Fibroblast of the aortic adventitia (primary cell): ENCODE measurements at regions not wholly inside any gene's neighbourhood (a gene's known extent, or its start where the extent isn't known, plus 50 kb on each side); places are given as distances from the start of the nearest gene placed in this dataset.

Source experiments
- DNase-seq: peaks from one replicate; pipeline ENCODE4 v3.0.0-alpha.2; 2010; ENCODE audit warnings: low read depth
- H3K4me3 ChIP-seq: 2 replicates; pipeline ENCODE4 v1.5.1; 2011; ENCODE audit warnings: low read depth, mild to moderate bottlenecking, control low read depth, low read length, moderate library complexity
- TF ChIP-seq, protein P1 (sequence below): IDR thresholded peaks from 2 replicates; pipeline ENCODE4 v1.5.1; 2011; ENCODE audit warnings: mild to moderate bottlenecking, low read length, control low read depth, inconsistent platforms; ENCODE audit not compliant: insufficient read depth

GRCh38 chr14:76962303-76962660, 66.2 kb downstream of the IRF2BPL start:
- no peak for DNase-seq
- peak overlapping the region; percentile 52 for H3K4me3 ChIP-seq
- TF ChIP-seq, protein P1, sequence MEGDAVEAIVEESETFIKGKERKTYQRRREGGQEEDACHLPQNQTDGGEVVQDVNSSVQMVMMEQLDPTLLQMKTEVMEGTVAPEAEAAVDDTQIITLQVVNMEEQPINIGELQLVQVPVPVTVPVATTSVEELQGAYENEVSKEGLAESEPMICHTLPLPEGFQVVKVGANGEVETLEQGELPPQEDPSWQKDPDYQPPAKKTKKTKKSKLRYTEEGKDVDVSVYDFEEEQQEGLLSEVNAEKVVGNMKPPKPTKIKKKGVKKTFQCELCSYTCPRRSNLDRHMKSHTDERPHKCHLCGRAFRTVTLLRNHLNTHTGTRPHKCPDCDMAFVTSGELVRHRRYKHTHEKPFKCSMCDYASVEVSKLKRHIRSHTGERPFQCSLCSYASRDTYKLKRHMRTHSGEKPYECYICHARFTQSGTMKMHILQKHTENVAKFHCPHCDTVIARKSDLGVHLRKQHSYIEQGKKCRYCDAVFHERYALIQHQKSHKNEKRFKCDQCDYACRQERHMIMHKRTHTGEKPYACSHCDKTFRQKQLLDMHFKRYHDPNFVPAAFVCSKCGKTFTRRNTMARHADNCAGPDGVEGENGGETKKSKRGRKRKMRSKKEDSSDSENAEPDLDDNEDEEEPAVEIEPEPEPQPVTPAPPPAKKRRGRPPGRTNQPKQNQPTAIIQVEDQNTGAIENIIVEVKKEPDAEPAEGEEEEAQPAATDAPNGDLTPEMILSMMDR: no peak

DNA sequence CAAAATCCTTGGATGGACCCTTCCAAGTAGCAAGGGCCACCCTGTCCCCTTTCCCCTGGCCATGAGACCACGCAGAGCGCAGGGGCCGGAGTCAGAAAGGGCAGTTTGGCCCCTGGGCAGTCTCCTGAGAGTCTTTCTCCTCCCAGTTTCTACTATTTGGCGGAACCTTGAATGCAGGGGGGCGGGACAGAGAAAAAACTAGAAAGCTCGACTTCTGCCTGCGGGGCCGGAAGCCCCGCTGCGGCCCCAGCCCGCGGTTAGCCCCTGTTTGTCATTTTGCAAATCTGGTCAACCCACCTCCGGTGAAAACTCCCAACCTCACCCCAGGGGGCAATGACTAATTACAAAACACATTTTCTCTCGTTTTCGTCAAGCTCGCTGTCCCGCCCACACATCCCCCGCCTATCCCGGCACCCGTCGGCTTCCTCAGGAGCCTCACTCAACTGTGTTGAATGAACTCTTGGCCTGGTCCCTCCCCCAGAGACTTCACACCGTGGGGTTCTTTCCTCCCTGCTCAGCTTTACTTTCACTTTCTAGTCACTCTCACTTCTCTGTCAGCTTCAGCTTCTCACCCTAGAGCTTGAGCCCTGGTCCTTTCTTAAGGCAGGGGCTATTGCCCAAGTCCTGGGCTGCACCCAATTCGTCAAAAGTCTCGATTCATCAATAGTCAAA, 66.7 kb downstream of the IRF2BPL start:
- H3K4me3 ChIP-seq: peak overlapping the region; percentile 52
- TF ChIP-seq, protein P1: no peak
- peak; percentile 90 for DNase-seq

GRCh38 chr14:76958980-76959710, 69.4 kb downstream of the IRF2BPL start:
- TF ChIP-seq, protein P1: no peak
- peak; percentile 25 for DNase-seq
- H3K4me3 ChIP-seq: no peak overlapping the region

DNA sequence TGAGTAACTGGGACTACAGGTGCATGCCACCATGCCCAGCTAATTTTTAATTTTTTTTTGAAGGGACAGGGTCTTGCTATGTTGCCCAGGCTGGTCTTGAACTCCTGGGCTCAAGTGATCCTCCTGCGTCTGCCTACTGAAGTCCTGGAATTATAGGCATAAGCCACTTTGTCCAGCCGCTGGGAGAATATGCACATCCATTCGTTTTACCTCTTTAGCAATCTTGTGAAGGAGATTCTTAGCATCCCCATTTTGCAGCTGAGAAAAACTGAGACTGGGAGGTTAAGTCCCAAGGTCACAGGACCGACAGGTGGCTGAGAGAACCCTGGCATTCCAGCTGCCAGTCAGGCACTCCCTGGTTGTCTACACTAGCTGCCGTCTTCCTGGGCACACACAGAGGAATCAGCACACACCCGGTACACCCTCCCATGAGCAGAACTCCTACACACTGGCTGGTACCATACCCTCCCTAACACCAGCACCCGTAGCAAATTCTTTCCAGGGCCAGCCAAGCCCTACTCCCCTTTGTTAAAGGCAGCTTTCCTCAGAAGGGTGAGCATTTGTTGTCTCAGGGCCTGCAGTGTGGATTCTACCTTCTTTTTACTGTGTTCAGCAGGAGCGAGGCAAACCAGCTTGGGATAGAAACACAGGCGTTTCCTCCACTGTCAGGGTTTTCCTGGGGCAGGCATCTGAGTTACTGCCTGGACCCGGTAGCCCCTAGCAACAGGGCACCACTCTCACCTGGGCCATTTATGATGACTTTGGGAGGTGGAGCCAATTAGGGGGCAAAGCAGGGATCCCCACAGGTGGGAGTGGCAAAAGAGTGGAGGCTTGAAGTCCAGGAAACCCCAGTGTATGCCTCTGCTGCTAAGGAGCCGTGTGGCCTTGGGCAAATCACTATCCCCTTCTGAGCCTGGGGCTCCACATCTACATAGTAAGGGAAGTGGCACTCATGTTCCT, 70.2 kb downstream of the IRF2BPL start:
- TF ChIP-seq, protein P1: no peak
- no peak overlapping the region for H3K4me3 ChIP-seq
- no peak for DNase-seq

- no peak for DNase-seq
- TF ChIP-seq, protein P1: no peak
- no peak overlapping the region for H3K4me3 ChIP-seq
Observed at GRCh38 chr14:76957224-76957891, 71.2 kb downstream of the IRF2BPL start.
